PC-3 (cell line): ENCODE measurements at regions not wholly inside any gene's neighbourhood (a gene's known extent, or its start where the extent isn't known, plus 50 kb on each side); places are given as distances from the start of the nearest gene placed in this dataset.

ENCODE experiments used
- ATAC-seq: fragments of 200-7000 bp; cut with Tn5 transposase; 2 replicates; pipeline ENCODE4 v1.9.1; 2020; ENCODE audit warnings: mild to moderate bottlenecking, moderate library complexity
- BruUV-seq: library from RNA; stranded (reverse); fragments of 400-500 nt; replicated peaks from 2 replicates; lab custom pipeline; 2021; lab: Mats Ljungman, UMichigan
- CTCF ChIA-PET: fragments of 300-600 bp; sonication (Branson Sonifier 250); formaldehyde crosslinking; loops from one replicate; lab custom pipeline; 2022; ENCODE audit warnings: antibody characterized with exemption; lab: Charles Lee
- POLR2A ChIA-PET: fragments of 300-600 bp; sonication (Branson Sonifier 250); formaldehyde crosslinking; loops from one replicate; lab custom pipeline; 2022; ENCODE audit warnings: antibody characterized with exemption; ENCODE audit not compliant: unreplicated experiment; lab: Charles Lee
- DNase-seq: peaks from one replicate; pipeline ENCODE4 v3.0.0-alpha.2; 2015
- H2AFZ ChIP-seq: fragments of 300-600 bp; sonication (generic); 2 replicates; pipeline ENCODE4 v1.6.0; 2016; ENCODE audit warnings: antibody characterized with exemption, low read length
- H3F3A ChIP-seq: fragments of 300-600 bp; sonication (generic); one replicate; pipeline ENCODE4 v1.6.0; 2017; ENCODE audit warnings: antibody characterized with exemption, low read length, control low read depth, mild to moderate bottlenecking; ENCODE audit not compliant: unreplicated experiment
- H3K27ac ChIP-seq: fragments of 300-600 bp; sonication (generic); 2 replicates; pipeline ENCODE4 v1.5.1; 2016; ENCODE audit warnings: mild to moderate bottlenecking, low read length
- H3K27me3 ChIP-seq: fragments of 300-600 bp; sonication (generic); 2 replicates; pipeline ENCODE4 v1.6.1; 2016; ENCODE audit warnings: low read length, mixed read lengths
- H3K36me3 ChIP-seq: fragments of 300-600 bp; sonication (generic); 2 replicates; pipeline ENCODE4 v1.6.1; 2016; ENCODE audit warnings: low read depth, mixed run types, low read length, mixed read lengths
- H3K4me1 ChIP-seq: fragments of 300-600 bp; sonication (generic); 2 replicates; pipeline ENCODE4 v1.5.1; 2016; ENCODE audit warnings: low read length; ENCODE audit not compliant: insufficient read depth
- H3K4me2 ChIP-seq: fragments of 300-600 bp; sonication (generic); 2 replicates; pipeline ENCODE4 v1.6.0; 2016; ENCODE audit warnings: low read length
- H3K4me3 ChIP-seq: fragments of 300-600 bp; sonication (generic); 2 replicates; pipeline ENCODE4 v1.5.1; 2016; ENCODE audit warnings: mild to moderate bottlenecking, low read length, mixed read lengths
- H3K79me2 ChIP-seq: fragments of 300-600 bp; sonication (generic); 2 replicates; pipeline ENCODE4 v1.6.1; 2017; ENCODE audit warnings: low read length, mixed read lengths
- H3K9ac ChIP-seq: fragments of 300-600 bp; sonication (generic); 2 replicates; pipeline ENCODE4 v1.6.0; 2016; ENCODE audit warnings: mild to moderate bottlenecking, low read length
- H3K9me2 ChIP-seq: fragments of 300-600 bp; sonication (generic); replicated peaks from 2 replicates; pipeline ENCODE4 v1.6.1; 2016; ENCODE audit warnings: mixed run types, low read length, mixed read lengths
- H3K9me3 ChIP-seq: fragments of 300-600 bp; sonication (generic); 2 replicates; pipeline ENCODE4 v1.6.1; 2016; ENCODE audit warnings: low read length, mixed read lengths
- H4K20me1 ChIP-seq: fragments of 300-600 bp; sonication (generic); 2 replicates; pipeline ENCODE4 v1.6.1; 2016; ENCODE audit warnings: low read length, mixed read lengths
- CTCF ChIP-seq: fragments of 300-600 bp; sonication (generic); conservative IDR thresholded peaks from 2 replicates; pipeline ENCODE4 v1.5.1; 2017; ENCODE audit warnings: antibody characterized with exemption, low read depth, mild to moderate bottlenecking, low read length
- EZH2 ChIP-seq: fragments of 300-600 bp; sonication (generic); IDR thresholded peaks from one replicate; pipeline ENCODE4 v1.6.1; 2017; ENCODE audit warnings: antibody characterized with exemption, mild to moderate bottlenecking, low read length; ENCODE audit not compliant: unreplicated experiment
- EZH2phosphoT487 ChIP-seq: fragments of 300-600 bp; sonication (generic); IDR thresholded peaks from 2 replicates; pipeline ENCODE4 v1.6.1; 2018; ENCODE audit warnings: mild to moderate bottlenecking, antibody characterized with exemption, low read length, borderline replicate concordance
- intact Hi-C: fragments of 100-400 bp; cut with micrococcal nuclease; formaldehyde crosslinking; loops from 2 replicates; pipeline ENCODE4 v1.9.0; 2023

GRCh38 chr4:107404591-107405300 lies 315.3 kb downstream of the PAPSS1 start:
- Histone ChIP-seq H3K79me2 (no peaks in the 10 kb centered on the region), H3K4me2 (no peak overlapping the region), H3K4me1 (no peaks in the 10 kb centered on the region), H3K9me3 (no peaks in the 10 kb centered on the region), H4K20me1 (no peaks in the 10 kb centered on the region), H3K9ac (no peak overlapping the region), H3K4me3 (no peak overlapping the region), H2AFZ (no peak overlapping the region), H3K27me3 (no peaks in the 10 kb centered on the region), H3F3A (no peaks in the 10 kb centered on the region), H3K9me2 (no peaks in the 10 kb centered on the region), H3K36me3 (no peaks in the 10 kb centered on the region), H3K27ac (no peak overlapping the region)
- no peak for ATAC-seq
- POLR2A ChIA-PET: no interaction called here
- no peak for DNase-seq
- CTCF ChIA-PET: no interaction called here
- no peak for TF ChIP-seq CTCF
- TF ChIP-seq EZH2phosphoT487: no peak
- no peak for TF ChIP-seq EZH2
- intact Hi-C loops: no loop called here
- BruUV-seq: no TSS peak

DNA sequence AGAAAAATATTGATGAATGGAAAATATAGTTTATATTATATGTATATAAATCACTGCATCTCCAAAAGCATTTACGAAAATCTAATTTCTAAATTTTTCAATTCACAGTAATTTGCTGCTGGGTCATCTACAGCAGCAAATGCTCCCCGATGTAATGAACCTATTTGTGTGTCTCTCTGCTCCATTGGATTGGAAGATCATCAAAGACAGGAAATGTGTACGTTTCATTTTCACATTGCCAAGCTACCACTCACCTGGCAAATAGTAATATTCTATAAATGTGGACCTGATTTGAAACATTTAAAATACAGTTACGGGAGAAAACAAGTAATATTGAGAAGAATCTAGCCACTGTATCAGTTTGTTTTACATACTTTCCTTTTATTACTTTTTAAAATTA lies 317.7 kb downstream of the PAPSS1 start:
- CTCF ChIA-PET: no interaction called here
- H3K9ac ChIP-seq: no peak overlapping the region
- H4K20me1 ChIP-seq: no peaks in the 10 kb centered on the region
- intact Hi-C loops: no loop called here
- H3K36me3 ChIP-seq: no peaks in the 10 kb centered on the region
- TF ChIP-seq EZH2 (no peak), CTCF (no peak), EZH2phosphoT487 (no peak)
- no peak overlapping the region for H3K4me3 ChIP-seq
- no peak overlapping the region for H3K27ac ChIP-seq
- no peaks in the 10 kb centered on the region for H3K9me3 ChIP-seq
- BruUV-seq: no TSS peak
- no peak for DNase-seq
- H2AFZ ChIP-seq: no peak overlapping the region
- POLR2A ChIA-PET: no interaction called here
- H3K27me3 ChIP-seq: no peaks in the 10 kb centered on the region
- no peaks in the 10 kb centered on the region for H3K4me1 ChIP-seq
- H3K9me2 ChIP-seq: no peaks in the 10 kb centered on the region
- H3F3A ChIP-seq: no peaks in the 10 kb centered on the region
- H3K4me2 ChIP-seq: no peak overlapping the region
- ATAC-seq: no peak
- H3K79me2 ChIP-seq: no peaks in the 10 kb centered on the region

GRCh38 chr4:107392951-107393350 lies 327.1 kb downstream of the PAPSS1 start:
- CTCF ChIA-PET: no interaction called here
- no peaks in the 10 kb centered on the region for H3K36me3 ChIP-seq
- no peak overlapping the region for H3K4me3 ChIP-seq
- H3K9me3 ChIP-seq: no peaks in the 10 kb centered on the region
- no peaks in the 10 kb centered on the region for H3F3A ChIP-seq
- H3K79me2 ChIP-seq: no peaks in the 10 kb centered on the region
- POLR2A ChIA-PET: no interaction called here
- no peak overlapping the region for H3K27ac ChIP-seq
- ATAC-seq (no peak), DNase-seq (no peak)
- no peak overlapping the region for H3K9ac ChIP-seq
- H2AFZ ChIP-seq: no peak overlapping the region
- no peaks in the 10 kb centered on the region for H4K20me1 ChIP-seq
- TF ChIP-seq CTCF (no peak), EZH2phosphoT487 (no peak), EZH2 (no peak)
- intact Hi-C loops: no loop called here
- BruUV-seq: no TSS peak
- no peaks in the 10 kb centered on the region for H3K9me2 ChIP-seq
- no peaks in the 10 kb centered on the region for H3K4me1 ChIP-seq
- H3K27me3 ChIP-seq: no peaks in the 10 kb centered on the region
- no peak overlapping the region for H3K4me2 ChIP-seq
